Mammary epithelial cell (primary cell): ENCODE measurements at regions not wholly inside any gene's neighbourhood (a gene's known extent, or its start where the extent isn't known, plus 50 kb on each side); places are given as distances from the start of the nearest gene placed in this dataset.

ENCODE experiments used
- CTCF ChIP-seq, 2 donors: IDR thresholded peaks in 1 of 2; conservative IDR thresholded peaks in 1 of 2; 2 replicates each; pipeline ENCODE4 v1.5.1; 2011 to 2012; ENCODE audit warnings: inconsistent platforms in 2 of 2, low read length in 2 of 2, mild to moderate bottlenecking in 2 of 2, control low read depth in 1 of 2, low read depth in 1 of 2; ENCODE audit not compliant: insufficient read depth in 1 of 2; ENCODE audit errors: extremely low read depth in 1 of 2
- EZH2 ChIP-seq: IDR thresholded peaks from 2 replicates; pipeline ENCODE4 v1.6.1; 2012; ENCODE audit warnings: low read length, inconsistent platforms, borderline replicate concordance

- TF ChIP-seq CTCF (conservative IDR thresholded peaks at IDR 0.05 in 1 of 2, IDR thresholded peaks at IDR 0.05 in 1 of 2; ENCODE audit: extremely low read depth in 1 of 2, insufficient read depth in 1 of 2, low read depth in 1 of 2, low read length in 2 of 2) (no peak), EZH2 (no peak)
Measured at GRCh38 chr2:239886781-239887180, 138.4 kb downstream of the NDUFA10 start.
